B cell (primary cell): ENCODE measurements at regions not wholly inside any gene's neighbourhood (a gene's known extent, or its start where the extent isn't known, plus 50 kb on each side); places are given as distances from the start of the nearest gene placed in this dataset.

Experiments used
- CTCF ChIP-seq: fragments of 200-600 bp; IDR thresholded peaks from one replicate; pipeline ENCODE4 v1.8.0; 2022; ENCODE audit warnings: antibody characterized with exemption, mild to moderate bottlenecking
- EZH2 ChIP-seq: IDR thresholded peaks from 2 replicates; pipeline ENCODE4 v1.6.1; 2012; ENCODE audit warnings: borderline replicate concordance, low read depth, mild to moderate bottlenecking, moderate library complexity, low read length; ENCODE audit not compliant: insufficient read depth, poor library complexity, severe bottlenecking

GRCh38 chr9:89838621-89839020 lies 233.8 kb downstream of the GADD45G start:
- no peak for TF ChIP-seq CTCF
- no peak for TF ChIP-seq EZH2
